H1 (cell line): ENCODE measurements at regions not wholly inside any gene's neighbourhood (a gene's known extent, or its start where the extent isn't known, plus 50 kb on each side); places are given as distances from the start of the nearest gene placed in this dataset.

Source experiments
- CTCF ChIA-PET: fragments of 300-600 bp; sonication (Branson Sonifier 250); formaldehyde crosslinking; loops from one replicate; lab custom pipeline; 2021; ENCODE audit not compliant: partially characterized antibody; lab: Charles Lee
- POLR2A ChIA-PET: fragments of 300-600 bp; sonication (Branson Sonifier 250); formaldehyde crosslinking; loops from one replicate; lab custom pipeline; 2021; ENCODE audit warnings: inconsistent platforms; ENCODE audit not compliant: partially characterized antibody; lab: Charles Lee
- DNase-seq, 2 experiments: peaks; one replicate each; pipeline versions ENCODE4 v3.0.0 to v3.0.0-alpha.2; 2010 to 2022; ENCODE audit warnings: low spot score in 2 of 2, low read depth in 1 of 2, mixed read lengths in 1 of 2
- FAIRE-seq: peaks from 2 replicates; lab custom pipeline; 2011; peaks lifted over from hg19 to GRCh38; lab: Jason Lieb, UNC
- H2AFZ ChIP-seq: 2 replicates; pipeline ENCODE4 v1.8.1; 2012; ENCODE audit warnings: low read length, inconsistent platforms
- H2AK5ac ChIP-seq: 2 replicates; pipeline ENCODE4 v1.6.1; 2013; ENCODE audit warnings: low read depth, low read length
- H2BK120ac ChIP-seq: replicated peaks from 2 replicates; pipeline ENCODE3; 2013; ENCODE audit warnings: low read depth, low read length, inconsistent platforms
- H2BK12ac ChIP-seq: 2 replicates; pipeline ENCODE4 v1.6.1; 2013; ENCODE audit warnings: low read depth, low read length
- H2BK15ac ChIP-seq: 2 replicates; pipeline ENCODE4 v1.6.1; 2013; ENCODE audit warnings: low read length
- H2BK20ac ChIP-seq: 2 replicates; pipeline ENCODE4 v1.6.1; 2013; ENCODE audit warnings: low read length
- H2BK5ac ChIP-seq: 2 replicates; pipeline ENCODE4 v1.6.1; 2013; ENCODE audit warnings: low read depth, low read length
- H3K14ac ChIP-seq: 2 replicates; pipeline ENCODE4 v1.6.1; 2013; ENCODE audit warnings: inconsistent platforms; ENCODE audit not compliant: insufficient read length
- H3K18ac ChIP-seq: 2 replicates; pipeline ENCODE4 v1.6.1; 2013; ENCODE audit warnings: low read length; ENCODE audit errors: extremely low read depth
- H3K23ac ChIP-seq: 2 replicates; pipeline ENCODE4 v1.6.1; 2013; ENCODE audit warnings: inconsistent platforms; ENCODE audit not compliant: insufficient read length
- H3K23me2 ChIP-seq: 2 replicates; pipeline ENCODE4 v1.6.1; 2013; ENCODE audit warnings: low read depth, low read length
- H3K27ac ChIP-seq: 2 replicates; pipeline ENCODE4 v1.6.1; 2011; ENCODE audit warnings: low read depth, low read length, inconsistent platforms
- H3K27me3 ChIP-seq, 4 experiments: replicated peaks in 1 of 4; 1 replicate in 1 of 4; 2 replicates in 3 of 4; pipeline versions ENCODE4 v1.6.1 to v1.8.1; 2011 to 2013; ENCODE audit warnings: low read length in 3 of 4, mild to moderate bottlenecking in 3 of 4, inconsistent platforms in 2 of 4, mixed read lengths in 2 of 4, moderate library complexity in 1 of 4; ENCODE audit not compliant: control insufficient read depth in 3 of 4, insufficient read depth in 3 of 4; ENCODE audit errors: extremely low read depth in 1 of 4
- H3K36me3 ChIP-seq, 4 experiments: 2 replicates each; pipeline versions ENCODE4 v1.6.1 to v1.8.1; 2011 to 2013; ENCODE audit warnings: mild to moderate bottlenecking in 4 of 4, low read length in 3 of 4, moderate library complexity in 2 of 4, control low read depth in 1 of 4, inconsistent platforms in 1 of 4; ENCODE audit not compliant: insufficient read depth in 4 of 4, control insufficient read depth in 2 of 4
- H3K4ac ChIP-seq: replicated peaks from 2 replicates; pipeline ENCODE3; 2013; ENCODE audit warnings: low read length, low read depth, mixed read lengths, inconsistent platforms; ENCODE audit not compliant: insufficient read length
- H3K4me1 ChIP-seq, 4 experiments: replicated peaks in 1 of 4; 1 replicate in 1 of 4; 2 replicates in 3 of 4; pipeline versions ENCODE4 v1.6.1 to v1.8.1; 2011 to 2013; ENCODE audit warnings: low read length in 3 of 4, inconsistent platforms in 2 of 4, mixed read lengths in 1 of 4; ENCODE audit not compliant: insufficient read depth in 4 of 4, control insufficient read depth in 3 of 4
- H3K4me2 ChIP-seq, 2 experiments: 2 replicates each; pipeline versions ENCODE4 v1.6.1 to v1.8.1; 2011 to 2013; ENCODE audit warnings: low read depth in 2 of 2, low read length in 2 of 2, control low read depth in 1 of 2, inconsistent platforms in 1 of 2, mild to moderate bottlenecking in 1 of 2; ENCODE audit not compliant: insufficient read depth in 1 of 2
- H3K4me3 ChIP-seq, 4 experiments: fragments of 200-600, 300-600 bp in 1 of 4; sonication (generic), shearing (Covaris generic), sonication (Bioruptor Twin) in 1 of 4; 2 replicates each; pipeline versions ENCODE4 v1.5.1 to v1.8.1; 2011 to 2016; ENCODE audit warnings: low read length in 4 of 4, low read depth in 3 of 4, control low read depth in 2 of 4, inconsistent platforms in 2 of 4, mild to moderate bottlenecking in 2 of 4, mixed read lengths in 1 of 4, moderate library complexity in 1 of 4; ENCODE audit not compliant: insufficient read depth in 2 of 4; ENCODE audit errors: extremely low read depth in 1 of 4
- H3K56ac ChIP-seq: replicated peaks from 2 replicates; pipeline ENCODE3; 2013; ENCODE audit warnings: low read depth, mild to moderate bottlenecking, mixed read lengths, low read length, inconsistent platforms; ENCODE audit not compliant: insufficient read length
- H3K79me1 ChIP-seq: 2 replicates; pipeline ENCODE4 v1.6.1; 2013; ENCODE audit warnings: low read depth, low read length, control low read depth
- H3K79me2 ChIP-seq, 2 experiments: 2 replicates each; pipeline versions ENCODE4 v1.6.1 to v1.8.1; 2012 to 2013; ENCODE audit warnings: low read length in 2 of 2, mild to moderate bottlenecking in 2 of 2, inconsistent platforms in 1 of 2; ENCODE audit not compliant: insufficient read depth in 2 of 2, control insufficient read depth in 1 of 2
- H3K9ac ChIP-seq, 4 experiments: replicated peaks in 1 of 4; 1 replicate in 1 of 4; 2 replicates in 3 of 4; pipeline versions ENCODE4 v1.6.1 to v1.8.1; 2011 to 2013; ENCODE audit warnings: low read depth in 3 of 4, low read length in 3 of 4, control low read depth in 2 of 4, mild to moderate bottlenecking in 2 of 4, moderate library complexity in 2 of 4, inconsistent platforms in 1 of 4; ENCODE audit errors: extremely low read depth in 1 of 4
- H3K9me3 ChIP-seq, 2 experiments: 2 replicates each; pipeline versions ENCODE4 v1.6.1 to v1.8.1; 2012 to 2013; ENCODE audit warnings: mild to moderate bottlenecking in 2 of 2, moderate library complexity in 2 of 2, control low read depth in 1 of 2, inconsistent platforms in 1 of 2, low read depth in 1 of 2, low read length in 1 of 2, mixed read lengths in 1 of 2; ENCODE audit not compliant: insufficient read depth in 2 of 2
- H4K20me1 ChIP-seq, 2 experiments: replicated peaks in 1 of 2; 2 replicates each; pipeline versions ENCODE3 to v1.8.1; 2011 to 2013; ENCODE audit warnings: inconsistent platforms in 2 of 2, low read length in 2 of 2, mild to moderate bottlenecking in 1 of 2; ENCODE audit not compliant: insufficient read depth in 2 of 2, control insufficient read depth in 1 of 2
- H4K5ac ChIP-seq: 2 replicates; pipeline ENCODE4 v1.6.1; 2013; ENCODE audit warnings: low read length, low read depth, mixed read lengths, inconsistent platforms; ENCODE audit not compliant: insufficient read length
- H4K8ac ChIP-seq: 2 replicates; pipeline ENCODE4 v1.8.0; 2013; ENCODE audit warnings: mild to moderate bottlenecking, moderate library complexity, low read length, inconsistent platforms; ENCODE audit not compliant: insufficient read depth; ENCODE audit errors: extremely low read depth
- H4K91ac ChIP-seq: replicated peaks from 2 replicates; pipeline ENCODE3; 2013; ENCODE audit warnings: low read length, mixed read lengths, inconsistent platforms; ENCODE audit not compliant: insufficient read length
- SP1 ChIP-seq: IDR thresholded peaks from 2 replicates; pipeline ENCODE4 v1.6.1; 2011; ENCODE audit warnings: low read depth, low read length
- WGBS, 2 experiments: shearing (Covaris generic) in 1 of 2; methylation state at CpG; one replicate each; pipeline versions ENCODE4 v1.1.6 to v1.1.7; 2013 to 2015; ENCODE audit warnings: low lambda C conversion rate in 2 of 2, mixed read lengths in 2 of 2, inconsistent platforms in 1 of 2, low coverage in 1 of 2, missing lambda C conversion rate in 1 of 2; ENCODE audit not compliant: insufficient replicate concordance in 2 of 2, insufficient coverage in 1 of 2, insufficient read length in 1 of 2; ENCODE audit errors: extremely low coverage in 1 of 2, missing lambda C conversion rate in 1 of 2; 5-methylcytosine and 5-hydroxymethylcytosine counted together
- TF ChIP-seq, protein P1 (sequence below), 3 experiments: IDR thresholded peaks; 1 replicate in 2 of 3; 2 replicates in 1 of 3; pipeline versions ENCODE4 v1.5.1 to v1.6.1; 2011; ENCODE audit warnings: low read length in 3 of 3, mild to moderate bottlenecking in 3 of 3, inconsistent platforms in 2 of 3, low read depth in 1 of 3, moderate library complexity in 1 of 3; ENCODE audit not compliant: insufficient read depth in 1 of 3; ENCODE audit errors: control extremely low read depth in 1 of 3

DNA sequence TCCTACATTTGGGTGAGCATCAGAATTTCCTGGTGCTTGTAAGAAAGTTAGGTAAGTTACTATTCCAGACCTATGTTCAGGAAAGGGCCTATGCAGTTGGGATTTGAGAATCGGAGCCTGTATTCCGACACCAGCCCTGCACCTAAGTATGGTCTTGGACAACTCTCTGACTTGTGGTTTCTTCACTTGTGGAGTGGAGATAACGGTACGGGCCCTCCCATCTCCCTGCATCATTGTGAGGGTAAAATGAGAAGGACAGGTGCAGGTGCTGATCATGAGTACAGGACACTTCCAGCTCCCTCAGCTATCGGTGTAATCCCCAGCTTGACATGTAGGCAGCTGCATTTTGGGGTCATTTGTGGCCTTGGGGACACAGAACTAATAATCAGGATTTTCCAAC, 138.3 kb upstream of the NAMPT start:
- H3K18ac ChIP-seq: no peak overlapping the region
- H4K20me1 ChIP-seq: no peaks in the 10 kb centered on the region
- no peak overlapping the region for H3K56ac ChIP-seq
- POLR2A ChIA-PET: no interaction called here
- no peaks in the 10 kb centered on the region for H3K79me2 ChIP-seq
- no peak overlapping the region for H3K14ac ChIP-seq
- H4K5ac ChIP-seq: no peak overlapping the region
- H2BK20ac ChIP-seq: no peak overlapping the region
- H3K4ac ChIP-seq: no peak overlapping the region
- no peak overlapping the region for H2AFZ ChIP-seq
- H4K8ac ChIP-seq: no peak overlapping the region
- peaks cover 0 to 4% (median 0%) of the 10 kb centered on the region in 4 experiments; a peak in 3 of 7 replicates for H3K4me1 ChIP-seq
- H3K27ac ChIP-seq: no peak overlapping the region
- FAIRE-seq (no peak), DNase-seq (no peak)
- 94% methylated on average over 5 of the region's 5 CpGs; no CpG with 5 or more reads in 1 of the 2 experiments for WGBS, 2 experiments
- CTCF ChIA-PET: interaction anchor here (0.6 kb wide), 2 partner anchors 17 to 198 kb away, joined by 3 read pairs; no protein-coding TSS in a partner anchor
- H2AK5ac ChIP-seq: no peak overlapping the region
- no peak overlapping the region for H3K23ac ChIP-seq
- TF ChIP-seq, protein P1, sequence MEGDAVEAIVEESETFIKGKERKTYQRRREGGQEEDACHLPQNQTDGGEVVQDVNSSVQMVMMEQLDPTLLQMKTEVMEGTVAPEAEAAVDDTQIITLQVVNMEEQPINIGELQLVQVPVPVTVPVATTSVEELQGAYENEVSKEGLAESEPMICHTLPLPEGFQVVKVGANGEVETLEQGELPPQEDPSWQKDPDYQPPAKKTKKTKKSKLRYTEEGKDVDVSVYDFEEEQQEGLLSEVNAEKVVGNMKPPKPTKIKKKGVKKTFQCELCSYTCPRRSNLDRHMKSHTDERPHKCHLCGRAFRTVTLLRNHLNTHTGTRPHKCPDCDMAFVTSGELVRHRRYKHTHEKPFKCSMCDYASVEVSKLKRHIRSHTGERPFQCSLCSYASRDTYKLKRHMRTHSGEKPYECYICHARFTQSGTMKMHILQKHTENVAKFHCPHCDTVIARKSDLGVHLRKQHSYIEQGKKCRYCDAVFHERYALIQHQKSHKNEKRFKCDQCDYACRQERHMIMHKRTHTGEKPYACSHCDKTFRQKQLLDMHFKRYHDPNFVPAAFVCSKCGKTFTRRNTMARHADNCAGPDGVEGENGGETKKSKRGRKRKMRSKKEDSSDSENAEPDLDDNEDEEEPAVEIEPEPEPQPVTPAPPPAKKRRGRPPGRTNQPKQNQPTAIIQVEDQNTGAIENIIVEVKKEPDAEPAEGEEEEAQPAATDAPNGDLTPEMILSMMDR (IDR thresholded peaks at IDR 0.05; ENCODE audit: control extremely low read depth in 1 of 3, insufficient read depth in 1 of 3, low read depth in 1 of 3, low read length in 3 of 3): no peak
- TF ChIP-seq SP1: no peak
- TF ChIP-seq, all 59 proteins: peak for 0
- no peaks in the 10 kb centered on the region for H3K23me2 ChIP-seq
- no peaks in the 10 kb centered on the region for H3K36me3 ChIP-seq
- no peak overlapping the region for H3K4me3 ChIP-seq
- H2BK120ac ChIP-seq: no peak overlapping the region
- H4K91ac ChIP-seq: no peak overlapping the region
- H3K4me2 ChIP-seq: no peak overlapping the region
- H3K9ac ChIP-seq: no peak overlapping the region
- no peaks in the 10 kb centered on the region for H3K79me1 ChIP-seq
- H3K27me3 ChIP-seq: no peaks in the 10 kb centered on the region; a peak in 1 of 7 replicates
- no peak overlapping the region for H2BK5ac ChIP-seq
- H2BK15ac ChIP-seq: no peak overlapping the region
- no peak overlapping the region for H2BK12ac ChIP-seq
- no peaks in the 10 kb centered on the region for H3K9me3 ChIP-seq
